HL-60 (cell line): ENCODE measurements at regions not wholly inside any gene's neighbourhood (a gene's known extent, or its start where the extent isn't known, plus 50 kb on each side); places are given as distances from the start of the nearest gene placed in this dataset.

Experiments
- CTCF ChIP-seq: IDR thresholded peaks from one replicate; pipeline ENCODE4 v1.5.1; 2011; ENCODE audit warnings: low read length, control low read depth, inconsistent platforms; ENCODE audit not compliant: insufficient read depth
- GABPA ChIP-seq: IDR thresholded peaks from 2 replicates; pipeline ENCODE4 v1.6.1; 2012; ENCODE audit warnings: low read depth
- POLR2AphosphoS5 ChIP-seq: IDR thresholded peaks from 2 replicates; pipeline ENCODE4 v1.6.1; 2012; ENCODE audit warnings: low read depth
- REST ChIP-seq: IDR thresholded peaks from 2 replicates; pipeline ENCODE4 v1.6.1; 2012; ENCODE audit warnings: low read depth; ENCODE audit not compliant: insufficient replicate concordance
- SPI1 ChIP-seq: IDR thresholded peaks from 2 replicates; pipeline ENCODE4 v1.6.1; 2012; ENCODE audit warnings: low read depth, mild to moderate bottlenecking, borderline replicate concordance

- TF ChIP-seq POLR2AphosphoS5 (no peak), GABPA (no peak), CTCF (no peak), REST (no peak), SPI1 (no peak)
Measured at GRCh38 chr20:11796026-11796425, 121.7 kb upstream of the BTBD3 start.
